AML-193 (cell line): ENCODE measurements at regions not wholly inside any gene's neighbourhood (a gene's known extent, or its start where the extent isn't known, plus 50 kb on each side); places are given as distances from the start of the nearest gene placed in this dataset.
"Not testable (repeated sequence)": the region's sequence is repeated elsewhere in the genome, so short reads cannot be mapped to it uniquely, and the experiment has no call there.

Experiments used
- DNase-seq, 2 experiments: peaks; one replicate each; lab custom pipeline; 2025; lab: John Stamatoyannopoulos, UW

DNA sequence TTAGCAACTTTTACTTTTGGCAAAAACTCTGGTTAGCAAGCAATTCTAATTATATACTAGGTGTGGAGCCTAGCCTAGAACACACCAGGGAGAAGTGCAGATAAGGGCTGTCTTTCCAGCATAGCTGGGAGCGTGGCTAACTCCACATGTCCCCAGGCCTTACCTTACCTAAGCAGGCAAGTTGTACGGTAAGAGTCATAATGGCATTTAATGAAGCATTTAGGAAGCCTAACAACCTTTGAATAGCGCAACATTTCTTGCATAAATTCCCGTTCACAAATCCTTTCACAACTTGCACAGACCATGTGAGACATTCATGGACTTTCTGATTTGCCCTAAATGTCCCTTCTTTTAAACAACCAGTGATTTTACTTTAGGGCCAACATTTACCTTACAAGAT is 917.4 kb upstream of the ACO1 start:
- DNase-seq: no peak

- no peak for DNase-seq
Observed at GRCh38 chr9:31470051-31470450, 914.4 kb upstream of the ACO1 start.

DNA sequence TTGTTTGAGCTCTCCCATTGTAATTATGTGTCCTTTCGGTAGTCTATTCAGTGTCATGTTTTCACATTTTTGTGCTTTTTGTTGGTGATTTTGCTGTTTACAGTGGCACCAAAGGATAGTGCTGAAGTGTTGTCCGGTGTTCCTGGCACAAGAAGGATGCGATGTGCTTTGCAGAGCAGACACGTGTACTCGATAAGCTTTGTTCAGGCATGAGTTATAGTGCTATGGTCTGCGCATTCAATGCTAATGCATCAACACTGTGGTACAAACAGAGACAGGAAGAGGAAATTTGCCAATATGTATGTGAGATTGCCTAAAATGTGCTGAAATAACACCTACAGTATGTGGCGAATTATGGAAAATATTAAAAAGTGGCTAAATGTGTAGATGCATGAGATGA is 913.4 kb upstream of the ACO1 start:
- no peak for DNase-seq

- no peak for DNase-seq
Observed at GRCh38 chr9:31486630-31487029, 897.8 kb upstream of the ACO1 start.

DNA sequence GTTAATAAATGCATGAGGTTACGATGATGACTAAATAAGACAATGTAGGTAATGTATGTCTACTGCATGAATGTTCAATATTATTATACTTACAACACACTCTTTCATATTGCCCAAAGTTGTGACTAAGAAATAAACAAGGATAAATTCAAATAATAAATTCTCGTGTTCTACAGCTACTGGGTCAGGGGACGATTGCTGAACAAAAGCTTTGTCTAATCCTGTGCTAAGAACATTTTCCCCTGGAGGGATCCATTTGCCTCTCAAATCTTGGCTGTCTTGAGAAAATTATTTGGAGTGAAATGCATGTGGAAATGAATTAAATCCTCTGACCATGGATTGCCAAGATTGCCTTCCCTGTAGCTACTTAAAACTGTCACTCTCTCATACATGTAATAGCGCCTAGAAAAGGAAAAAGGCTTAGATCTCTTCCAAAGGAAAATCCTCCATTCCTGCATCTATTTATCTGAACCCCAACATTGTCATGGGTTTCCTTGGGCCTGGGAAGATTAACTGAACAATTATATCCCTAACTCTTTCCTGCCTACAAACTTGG is 893.8 kb upstream of the ACO1 start:
- no peak for DNase-seq

DNA sequence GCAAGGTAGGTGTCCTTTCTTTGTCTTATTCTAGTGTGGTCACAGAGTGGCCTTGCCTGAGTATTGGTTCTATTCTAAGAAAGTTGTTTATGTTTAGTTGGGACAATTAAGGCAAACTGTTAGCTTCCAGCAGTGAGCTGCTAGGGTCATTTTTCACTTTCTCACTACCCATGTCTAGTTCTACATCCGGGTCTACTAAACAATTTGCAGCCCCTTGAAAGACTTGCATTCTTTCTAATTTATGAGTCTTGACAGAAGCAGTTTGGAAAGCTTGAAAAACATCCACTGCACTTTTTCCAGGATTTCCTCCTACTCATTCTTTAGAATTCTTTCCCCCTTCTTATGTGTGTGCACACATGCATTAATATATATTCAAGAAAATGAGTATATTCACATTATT is 892.2 kb upstream of the ACO1 start:
- no peak for DNase-seq

- DNase-seq: no peak
Observed at GRCh38 chr9:31500422-31500821, 884.0 kb upstream of the ACO1 start.

GRCh38 chr9:31519011-31519410 is 865.4 kb upstream of the ACO1 start:
- DNase-seq: no peak

DNA sequence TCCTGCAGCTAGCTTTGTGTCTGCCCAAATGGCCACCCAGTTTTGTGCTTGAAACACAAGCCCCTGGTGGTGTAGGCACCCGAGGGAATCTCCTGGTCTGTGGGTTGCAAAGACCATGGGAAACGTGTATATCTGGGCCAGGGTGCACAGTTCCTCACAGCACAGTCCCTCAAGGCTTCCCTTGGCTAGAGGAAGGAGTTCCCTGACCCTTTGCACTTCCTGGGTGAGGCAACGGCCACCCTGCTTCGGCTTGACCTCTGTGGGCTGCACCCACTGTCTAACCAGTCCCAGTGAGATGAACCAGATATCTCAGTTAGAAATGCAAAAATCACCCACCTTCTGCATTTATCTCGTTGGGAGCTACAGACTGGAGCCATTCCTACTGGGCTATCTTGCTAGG is 865.0 kb upstream of the ACO1 start:
- DNase-seq: no peak

GRCh38 chr9:31519826-31520225 is 864.6 kb upstream of the ACO1 start:
- DNase-seq: no peak

- DNase-seq: no peak
Observed at GRCh38 chr9:31520301-31521085, 864.0 kb upstream of the ACO1 start.

DNA sequence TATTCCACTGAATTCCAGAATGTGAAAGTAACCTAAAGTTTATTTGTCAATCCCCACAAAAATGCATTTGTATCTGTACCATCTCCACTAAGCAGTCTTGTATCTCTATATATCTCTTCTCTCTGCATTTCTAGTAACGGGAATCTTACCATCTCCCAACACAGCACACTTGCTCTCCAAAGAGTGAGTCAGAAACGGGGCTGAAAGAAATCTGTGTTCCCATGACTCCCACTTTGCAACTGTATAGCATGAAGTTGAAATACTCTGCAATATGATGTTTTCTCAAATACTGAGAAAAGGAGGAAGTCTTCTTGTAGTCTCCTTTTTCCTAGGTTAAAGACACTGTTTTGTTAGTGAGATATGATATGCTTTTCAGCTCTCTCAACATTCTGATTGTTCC is 848.8 kb upstream of the ACO1 start:
- DNase-seq: no peak

DNA sequence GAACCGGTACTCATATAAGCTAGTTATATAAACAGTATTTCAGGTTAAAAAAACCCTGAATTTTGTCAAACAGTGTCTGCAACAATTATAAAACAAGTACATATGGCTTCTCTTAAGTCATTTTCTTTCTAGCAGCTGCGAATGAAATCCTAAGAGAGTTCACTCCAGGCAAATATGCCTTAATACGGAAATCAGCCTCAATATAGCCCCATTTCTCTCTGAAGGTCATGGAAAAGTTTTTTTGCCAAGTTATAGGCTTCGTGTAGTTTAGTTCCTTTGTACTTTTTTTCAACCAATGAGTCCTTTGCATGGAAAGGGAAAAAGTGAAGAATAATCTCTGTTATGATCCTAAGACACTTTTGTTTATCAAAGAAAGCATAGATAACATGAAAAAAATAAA is 848.0 kb upstream of the ACO1 start:
- no peak for DNase-seq

DNA sequence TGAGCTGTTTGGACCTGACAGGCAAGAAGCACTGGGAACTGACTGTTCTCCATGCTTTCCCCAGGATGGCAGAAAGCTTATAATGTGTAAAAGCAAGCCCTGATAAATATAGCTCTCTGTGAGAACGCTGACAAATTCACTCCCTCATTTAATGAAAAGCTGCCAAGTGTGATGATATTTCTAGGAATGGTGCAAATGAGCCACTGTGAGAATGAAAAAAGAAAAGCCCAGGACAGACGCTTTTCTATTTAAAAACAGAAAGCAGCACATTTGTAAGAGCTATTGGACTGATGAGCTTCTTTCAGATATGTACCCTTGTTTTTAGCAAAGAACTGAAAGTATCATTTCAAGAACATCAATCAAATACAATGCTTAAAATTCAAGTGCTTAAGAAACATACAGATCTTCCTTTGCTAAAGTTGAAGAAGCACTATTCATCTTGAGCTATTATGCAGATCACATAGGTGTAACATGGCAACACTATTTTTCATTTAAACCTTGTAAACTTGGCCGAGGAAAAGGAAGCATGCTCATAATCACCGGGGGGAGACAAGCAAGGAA is 842.6 kb upstream of the ACO1 start:
- no peak for DNase-seq

- DNase-seq: peak; percentile 46 to 63
Observed at GRCh38 chr9:31542384-31543055, 841.9 kb upstream of the ACO1 start.

DNA sequence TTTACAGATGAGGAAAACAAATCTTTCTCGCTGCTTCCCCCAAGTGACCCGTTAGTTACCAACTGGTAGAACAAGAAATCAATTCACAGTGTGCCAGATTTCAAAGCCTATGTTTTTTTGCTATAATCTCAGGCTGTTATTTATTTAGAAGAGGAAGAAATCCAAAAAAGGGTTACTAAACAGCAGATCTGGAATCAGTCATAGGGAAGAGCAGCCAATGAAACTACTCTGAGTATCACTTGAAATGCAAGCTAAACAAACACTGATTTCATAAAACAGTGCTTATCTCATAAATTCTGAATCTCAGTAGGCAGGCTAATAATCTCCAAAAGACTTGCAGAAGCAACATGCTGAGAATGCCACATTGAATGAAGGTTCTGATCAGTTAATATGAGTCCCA is 829.5 kb upstream of the ACO1 start:
- no peak for DNase-seq

DNA sequence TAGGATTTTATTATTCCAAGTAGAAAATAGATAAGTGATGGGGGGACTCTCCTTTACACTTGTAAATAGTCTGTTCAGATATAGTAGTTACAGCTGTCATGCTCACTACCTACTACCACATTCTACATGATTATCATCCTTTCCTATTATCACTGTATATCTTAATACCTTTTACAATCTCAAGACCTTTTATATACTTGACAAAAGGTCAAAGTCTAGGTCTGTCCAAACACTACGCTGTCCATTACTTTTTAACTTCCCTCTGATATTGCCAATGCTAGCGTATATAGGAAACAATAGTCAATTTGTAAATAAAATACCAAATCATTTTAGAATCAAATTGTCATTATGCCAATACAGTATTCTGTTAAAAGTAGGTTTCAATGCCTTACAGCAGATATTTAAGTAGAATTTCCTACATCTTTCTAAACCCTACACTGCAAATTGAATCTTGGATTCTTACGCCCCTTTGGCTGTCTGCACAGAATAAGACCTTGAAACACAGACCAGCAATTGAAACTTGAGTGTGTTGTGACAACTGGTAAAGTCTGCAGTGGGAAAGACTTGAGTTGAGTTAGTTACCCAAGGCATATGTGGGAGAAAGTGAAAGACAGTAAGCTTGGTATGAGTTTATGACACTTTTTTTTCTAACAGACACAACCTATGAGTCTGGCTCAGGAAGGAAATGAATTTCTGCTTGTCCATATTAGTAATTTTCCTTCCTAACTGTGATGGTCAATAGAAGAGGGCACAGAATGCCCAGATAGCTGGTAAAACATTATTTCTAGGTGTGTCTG is 827.6 kb upstream of the ACO1 start:
- DNase-seq: no peak

GRCh38 chr9:31572190-31572589 is 812.3 kb upstream of the ACO1 start:
- DNase-seq: not testable (repeated sequence)

GRCh38 chr9:31573561-31573960 is 810.9 kb upstream of the ACO1 start:
- no peak for DNase-seq

GRCh38 chr9:31574006-31574765 is 810.3 kb upstream of the ACO1 start:
- DNase-seq: no peak

DNA sequence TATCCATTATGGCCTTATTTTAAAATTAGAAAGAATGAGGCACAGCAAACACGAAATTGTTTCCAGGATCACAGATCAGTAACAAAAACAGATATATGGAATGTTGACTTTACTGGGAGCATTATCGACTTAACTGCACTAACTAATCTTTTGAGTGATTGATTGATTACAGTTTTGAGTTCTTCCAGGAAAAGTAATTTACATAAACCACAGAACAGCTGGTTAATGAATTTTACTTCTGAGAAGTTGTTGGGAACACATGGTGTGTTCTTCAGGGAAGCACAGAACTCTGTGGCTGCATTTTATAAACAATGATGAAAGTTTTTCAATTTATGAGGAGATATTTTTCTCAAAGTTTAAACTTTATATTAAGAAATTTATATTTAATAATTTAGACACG is 802.4 kb upstream of the ACO1 start:
- no peak for DNase-seq

- DNase-seq: no peak
Observed at GRCh38 chr9:31582561-31582960, 801.9 kb upstream of the ACO1 start.
